SU-DHL-6 (cell line): ENCODE measurements at regions not wholly inside any gene's neighbourhood (a gene's known extent, or its start where the extent isn't known, plus 50 kb on each side); places are given as distances from the start of the nearest gene placed in this dataset.

Experiments used
- H2AFZ ChIP-seq: fragments of 200-600 bp; sonication (generic); 2 replicates; pipeline ENCODE4 v1.6.1; 2014; ENCODE audit warnings: low read depth, mild to moderate bottlenecking, moderate library complexity, mixed read lengths, antibody characterized with exemption, low read length; ENCODE audit not compliant: severe bottlenecking
- H3F3A ChIP-seq: fragments of 200-600 bp; shearing (Covaris generic); 2 replicates; pipeline ENCODE4 v1.6.0; 2016; ENCODE audit warnings: antibody characterized with exemption, mild to moderate bottlenecking; ENCODE audit not compliant: insufficient read depth
- H3K27ac ChIP-seq: fragments of 200-600 bp; sonication (generic); 2 replicates; pipeline ENCODE4 v1.5.1; 2016; ENCODE audit warnings: low read depth, mild to moderate bottlenecking, low read length, moderate library complexity, mixed read lengths
- H3K27me3 ChIP-seq: fragments of 200-600 bp; sonication (generic), shearing (Covaris generic); 2 replicates; pipeline ENCODE4 v1.6.0; 2014; ENCODE audit warnings: mild to moderate bottlenecking, low read length
- H3K36me3 ChIP-seq: fragments of 200-600 bp; sonication (generic); 2 replicates; pipeline ENCODE4 v1.6.1; 2014; ENCODE audit warnings: mild to moderate bottlenecking, low read length, mixed read lengths
- H3K4me2 ChIP-seq: fragments of 300-600, 200-600 bp; shearing (Covaris generic), sonication (generic); 2 replicates; pipeline ENCODE4 v1.6.0; 2014; ENCODE audit warnings: low read length, low read depth, mild to moderate bottlenecking; ENCODE audit not compliant: poor library complexity, severe bottlenecking
- H3K4me3 ChIP-seq: fragments of 200-600 bp; sonication (generic); 2 replicates; pipeline ENCODE4 v1.5.1; 2014; ENCODE audit warnings: antibody characterized with exemption, low read length, mild to moderate bottlenecking, mixed read lengths; ENCODE audit not compliant: insufficient read depth, poor library complexity, severe bottlenecking
- H3K79me2 ChIP-seq: fragments of 200-600 bp; sonication (generic); 2 replicates; pipeline ENCODE4 v1.6.1; 2014; ENCODE audit warnings: mild to moderate bottlenecking, low read length, moderate library complexity; ENCODE audit not compliant: insufficient read depth
- H3K9ac ChIP-seq: fragments of 200-600 bp; sonication (generic); 2 replicates; pipeline ENCODE4 v1.7.0; 2014; ENCODE audit warnings: mild to moderate bottlenecking, low read length
- H3K9me2 ChIP-seq: fragments of 200-600 bp; sonication (generic); replicated peaks from 2 replicates; pipeline ENCODE4 v1.6.1; 2014; ENCODE audit warnings: low read length; ENCODE audit not compliant: insufficient read depth
- H3K9me3 ChIP-seq: fragments of 200-600 bp; sonication (generic); 2 replicates; pipeline ENCODE4 v1.6.1; 2014; ENCODE audit warnings: low read length, mixed read lengths; ENCODE audit not compliant: insufficient read depth
- H4K20me1 ChIP-seq: fragments of 200-600 bp; sonication (generic); 2 replicates; pipeline ENCODE4 v1.6.1; 2014; ENCODE audit warnings: low read depth, mild to moderate bottlenecking, antibody characterized with exemption, low read length, moderate library complexity, mixed read lengths
- EZH2phosphoT487 ChIP-seq: fragments of 200-600 bp; sonication (generic), shearing (Covaris generic); conservative IDR thresholded peaks from 2 replicates; pipeline ENCODE4 v1.6.1; 2018; ENCODE audit warnings: mild to moderate bottlenecking, antibody characterized with exemption, low read length, moderate library complexity, mixed read lengths
- TF ChIP-seq, protein P1 (sequence below): fragments of 200-600 bp; sonication (generic); IDR thresholded peaks from one replicate; pipeline ENCODE4 v1.5.1; 2017; ENCODE audit warnings: antibody characterized with exemption, mild to moderate bottlenecking, low read length, moderate library complexity; ENCODE audit not compliant: insufficient read depth, poor library complexity, severe bottlenecking

- Histone ChIP-seq H3K9ac (no peak overlapping the region), H3K9me2 (no peaks in the 10 kb centered on the region), H3K4me3 (no peak overlapping the region), H3K9me3 (no peaks in the 10 kb centered on the region), H3F3A (peaks cover 15% of the 10 kb centered on the region), H3K79me2 (no peaks in the 10 kb centered on the region), H3K36me3 (no peaks in the 10 kb centered on the region), H3K27ac (no peak overlapping the region), H3K27me3 (no peaks in the 10 kb centered on the region), H3K4me2 (no peak overlapping the region), H2AFZ (no peak overlapping the region), H4K20me1 (no peaks in the 10 kb centered on the region)
- TF ChIP-seq, protein P1, sequence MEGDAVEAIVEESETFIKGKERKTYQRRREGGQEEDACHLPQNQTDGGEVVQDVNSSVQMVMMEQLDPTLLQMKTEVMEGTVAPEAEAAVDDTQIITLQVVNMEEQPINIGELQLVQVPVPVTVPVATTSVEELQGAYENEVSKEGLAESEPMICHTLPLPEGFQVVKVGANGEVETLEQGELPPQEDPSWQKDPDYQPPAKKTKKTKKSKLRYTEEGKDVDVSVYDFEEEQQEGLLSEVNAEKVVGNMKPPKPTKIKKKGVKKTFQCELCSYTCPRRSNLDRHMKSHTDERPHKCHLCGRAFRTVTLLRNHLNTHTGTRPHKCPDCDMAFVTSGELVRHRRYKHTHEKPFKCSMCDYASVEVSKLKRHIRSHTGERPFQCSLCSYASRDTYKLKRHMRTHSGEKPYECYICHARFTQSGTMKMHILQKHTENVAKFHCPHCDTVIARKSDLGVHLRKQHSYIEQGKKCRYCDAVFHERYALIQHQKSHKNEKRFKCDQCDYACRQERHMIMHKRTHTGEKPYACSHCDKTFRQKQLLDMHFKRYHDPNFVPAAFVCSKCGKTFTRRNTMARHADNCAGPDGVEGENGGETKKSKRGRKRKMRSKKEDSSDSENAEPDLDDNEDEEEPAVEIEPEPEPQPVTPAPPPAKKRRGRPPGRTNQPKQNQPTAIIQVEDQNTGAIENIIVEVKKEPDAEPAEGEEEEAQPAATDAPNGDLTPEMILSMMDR, result no peak
Observed at GRCh38 chr16:14353340-14353739, 276.7 kb downstream of the PARN start.

DNA sequence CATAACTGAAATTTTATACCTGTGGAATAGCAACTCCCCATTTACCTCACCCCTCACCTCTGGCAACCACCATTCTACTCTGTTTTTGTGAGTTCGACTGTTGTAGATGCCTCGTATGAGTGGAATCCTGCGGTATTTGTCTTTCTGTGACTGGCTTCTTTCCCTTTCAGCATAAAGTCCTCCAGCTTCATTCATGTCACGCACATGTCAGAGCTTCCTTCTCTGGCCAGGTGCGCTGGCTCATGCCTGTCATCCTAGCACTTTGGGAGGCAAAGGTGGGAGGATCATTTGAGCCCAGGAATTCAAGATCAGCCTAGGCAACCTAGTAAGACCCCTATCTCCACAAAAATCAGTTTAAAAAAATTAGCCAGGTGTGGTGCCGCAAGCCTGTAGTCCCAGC, 278.4 kb downstream of the PARN start:
- Histone ChIP-seq H3K4me2 (no peak overlapping the region), H4K20me1 (no peaks in the 10 kb centered on the region), H3K9me3 (no peaks in the 10 kb centered on the region), H3K9ac (no peak overlapping the region), H3K4me3 (no peak overlapping the region), H3K36me3 (no peaks in the 10 kb centered on the region), H3K27me3 (no peaks in the 10 kb centered on the region), H3K79me2 (no peaks in the 10 kb centered on the region), H3K9me2 (no peaks in the 10 kb centered on the region), H3F3A (peaks cover 15% of the 10 kb centered on the region), H2AFZ (no peak overlapping the region), H3K27ac (no peak overlapping the region)
- TF ChIP-seq EZH2phosphoT487, result no peak

GRCh38 chr16:14350626-14351025, 279.4 kb downstream of the PARN start:
- no peak overlapping the region for H3K27ac ChIP-seq
- H3K4me2 ChIP-seq, result peak overlapping the region; percentile 5
- no peaks in the 10 kb centered on the region for H4K20me1 ChIP-seq

GRCh38 chr16:14350081-14350480, 279.0 kb downstream of the MRTFB start:
- H3K9me2 ChIP-seq, result no peaks in the 10 kb centered on the region
- peak overlapping the region; percentile 5 for H3K4me2 ChIP-seq
- no peaks in the 10 kb centered on the region for H4K20me1 ChIP-seq
- TF ChIP-seq EZH2phosphoT487, result no peak
- TF ChIP-seq, protein P1, result no peak
- H3F3A ChIP-seq, result peaks cover 11% of the 10 kb centered on the region
- H3K27ac ChIP-seq, result no peak overlapping the region
- no peak overlapping the region for H3K9ac ChIP-seq
- no peaks in the 10 kb centered on the region for H3K36me3 ChIP-seq
- no peaks in the 10 kb centered on the region for H3K79me2 ChIP-seq
- no peaks in the 10 kb centered on the region for H3K27me3 ChIP-seq
- no peaks in the 10 kb centered on the region for H3K9me3 ChIP-seq
- H3K4me3 ChIP-seq, result no peak overlapping the region
- peak overlapping the region; percentile 1 for H2AFZ ChIP-seq

More at GRCh38 chr16:14350626-14351025, 279.4 kb downstream of the PARN start:
- H3F3A ChIP-seq, result peaks cover 15% of the 10 kb centered on the region
- no peak overlapping the region for H2AFZ ChIP-seq
- H3K9me2 ChIP-seq, result no peaks in the 10 kb centered on the region
- H3K9me3 ChIP-seq, result no peaks in the 10 kb centered on the region
- H3K79me2 ChIP-seq, result no peaks in the 10 kb centered on the region
- H3K36me3 ChIP-seq, result no peaks in the 10 kb centered on the region
- H3K4me3 ChIP-seq, result no peak overlapping the region
- no peak overlapping the region for H3K9ac ChIP-seq
- TF ChIP-seq, protein P1, result no peak
- no peak for TF ChIP-seq EZH2phosphoT487
- no peaks in the 10 kb centered on the region for H3K27me3 ChIP-seq
